Liver (tissue), 8 donors: ENCODE measurements at regions not wholly inside any gene's neighbourhood (a gene's known extent, or its start where the extent isn't known, plus 50 kb on each side); places are given as distances from the start of the nearest gene placed in this dataset.

Source experiments
- DNase-seq: peaks from one replicate; pipeline ENCODE4 v3.0.0-alpha.2; 2017; ENCODE audit warnings: low spot score
- H3K27ac ChIP-seq, 2 donors: one replicate each; pipeline ENCODE4 v1.7.0; 2013; ENCODE audit warnings: inconsistent platforms in 2 of 2, low read length in 2 of 2, control low read depth in 1 of 2, low read depth in 1 of 2, mild to moderate bottlenecking in 1 of 2
- H3K27me3 ChIP-seq, 4 donors: one replicate each; pipeline versions ENCODE4 v1.6.1 to v1.7.0; 2013; ENCODE audit warnings: low read length in 3 of 4, inconsistent platforms in 1 of 4, mild to moderate bottlenecking in 1 of 4, moderate library complexity in 1 of 4; ENCODE audit not compliant: control insufficient read depth in 4 of 4, insufficient read depth in 4 of 4
- H3K36me3 ChIP-seq, 4 donors: one replicate each; pipeline versions ENCODE4 v1.6.1 to v1.7.0; 2013; ENCODE audit warnings: low read length in 3 of 4, mild to moderate bottlenecking in 3 of 4, low read depth in 1 of 4, moderate library complexity in 1 of 4; ENCODE audit not compliant: control insufficient read depth in 4 of 4, insufficient read depth in 3 of 4
- H3K4me1 ChIP-seq, 4 donors: one replicate each; pipeline versions ENCODE4 v1.6.1 to v1.7.0; 2013; ENCODE audit warnings: low read length in 3 of 4, mild to moderate bottlenecking in 3 of 4, moderate library complexity in 1 of 4; ENCODE audit not compliant: control insufficient read depth in 4 of 4, insufficient read depth in 4 of 4
- H3K4me3 ChIP-seq, 3 donors: one replicate each; pipeline versions ENCODE4 v1.6.1 to v1.7.0; 2013; ENCODE audit warnings: low read length in 3 of 3, control low read depth in 1 of 3, low read depth in 1 of 3, mild to moderate bottlenecking in 1 of 3
- H3K9ac ChIP-seq, 2 donors: one replicate each; pipeline ENCODE4 v1.7.0; 2013; ENCODE audit warnings: low read length in 2 of 2, mild to moderate bottlenecking in 2 of 2, moderate library complexity in 2 of 2, control low read depth in 1 of 2, low read depth in 1 of 2
- H3K9me3 ChIP-seq, 4 donors: one replicate each; pipeline versions ENCODE4 v1.6.1 to v1.7.0; 2013; ENCODE audit warnings: low read length in 3 of 4; ENCODE audit not compliant: control insufficient read depth in 4 of 4
- CTCF ChIP-seq: fragments of 150-350 bp; IDR thresholded peaks from 2 replicates; pipeline ENCODE4 v1.5.1; 2017; ENCODE audit warnings: improper control_type of control experiment, low read depth, low read length; ENCODE audit not compliant: missing input control
- EGR1 ChIP-seq, 2 donors: IDR thresholded peaks; 2 replicates each; pipeline ENCODE4 v1.6.1; 2016 to 2018; ENCODE audit warnings: antibody characterized with exemption in 2 of 2, low read depth in 2 of 2
- FOXA1 ChIP-seq: IDR thresholded peaks from 2 replicates; pipeline ENCODE4 v1.6.1; 2016; ENCODE audit warnings: antibody characterized with exemption
- HNF4G ChIP-seq: IDR thresholded peaks from 2 replicates; pipeline ENCODE4 v1.6.1; 2016; ENCODE audit warnings: antibody characterized with exemption
- REST ChIP-seq: IDR thresholded peaks from 2 replicates; pipeline ENCODE4 v1.6.1; 2016; ENCODE audit warnings: antibody characterized with exemption, mild to moderate bottlenecking
- RXRA ChIP-seq, 2 donors: IDR thresholded peaks; 2 replicates each; pipeline ENCODE4 v1.6.1; 2017 to 2018; ENCODE audit warnings: antibody characterized with exemption in 2 of 2, mild to moderate bottlenecking in 1 of 2
- SP1 ChIP-seq: IDR thresholded peaks from 2 replicates; pipeline ENCODE4 v1.6.1; 2018; ENCODE audit warnings: antibody characterized with exemption, mild to moderate bottlenecking
- TAF1 ChIP-seq: conservative IDR thresholded peaks from 2 replicates; pipeline ENCODE4 v1.6.1; 2016; ENCODE audit warnings: antibody characterized with exemption, mild to moderate bottlenecking
- WGBS: extraction: QIAGEN DNeasy Blood & Tissue Kit; methylation state at CpG from one replicate; pipeline ENCODE4 v1.1.7; 2013; 5-methylcytosine and 5-hydroxymethylcytosine counted together
- TF ChIP-seq, protein P1 (sequence below): IDR thresholded peaks from 2 replicates; pipeline ENCODE4 v1.6.1; 2016; ENCODE audit warnings: antibody characterized with exemption
- donor health status: healthy.
- donor health status: healthy.
- donor health status: healthy.
- donor health status: healthy.
- donor health status: healthy.

- no peak overlapping the region for H3K4me3 ChIP-seq
- no peaks in the 10 kb centered on the region for H3K27me3 ChIP-seq
- no peaks in the 10 kb centered on the region for H3K36me3 ChIP-seq
- no peak overlapping the region for H3K27ac ChIP-seq
- no peaks in the 10 kb centered on the region for H3K4me1 ChIP-seq
- WGBS: 76% methylated on average over 7 of the region's 7 CpGs
- H3K9me3 ChIP-seq: no peaks in the 10 kb centered on the region
- DNase-seq: no peak
- TF ChIP-seq, protein P1, sequence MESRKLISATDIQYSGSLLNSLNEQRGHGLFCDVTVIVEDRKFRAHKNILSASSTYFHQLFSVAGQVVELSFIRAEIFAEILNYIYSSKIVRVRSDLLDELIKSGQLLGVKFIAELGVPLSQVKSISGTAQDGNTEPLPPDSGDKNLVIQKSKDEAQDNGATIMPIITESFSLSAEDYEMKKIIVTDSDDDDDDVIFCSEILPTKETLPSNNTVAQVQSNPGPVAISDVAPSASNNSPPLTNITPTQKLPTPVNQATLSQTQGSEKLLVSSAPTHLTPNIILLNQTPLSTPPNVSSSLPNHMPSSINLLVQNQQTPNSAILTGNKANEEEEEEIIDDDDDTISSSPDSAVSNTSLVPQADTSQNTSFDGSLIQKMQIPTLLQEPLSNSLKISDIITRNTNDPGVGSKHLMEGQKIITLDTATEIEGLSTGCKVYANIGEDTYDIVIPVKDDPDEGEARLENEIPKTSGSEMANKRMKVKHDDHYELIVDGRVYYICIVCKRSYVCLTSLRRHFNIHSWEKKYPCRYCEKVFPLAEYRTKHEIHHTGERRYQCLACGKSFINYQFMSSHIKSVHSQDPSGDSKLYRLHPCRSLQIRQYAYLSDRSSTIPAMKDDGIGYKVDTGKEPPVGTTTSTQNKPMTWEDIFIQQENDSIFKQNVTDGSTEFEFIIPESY: no peak
- TF ChIP-seq FOXA1: no peak
- TF ChIP-seq EGR1 (IDR thresholded peaks at IDR 0.05; ENCODE audit: low read depth in 2 of 2): no peak
- no peak for TF ChIP-seq SP1
- H3K9ac ChIP-seq: no peak overlapping the region
Observed at GRCh38 chr6:95856876-95857364, 158.9 kb upstream of the FUT9 start.

GRCh38 chr6:95865857-95866256 is 149.9 kb upstream of the FUT9 start:
- H3K9ac ChIP-seq: no peak overlapping the region
- H3K27me3 ChIP-seq: no peaks in the 10 kb centered on the region
- no peak overlapping the region for H3K4me3 ChIP-seq
- no peak for DNase-seq
- no peaks in the 10 kb centered on the region for H3K36me3 ChIP-seq
- no peaks in the 10 kb centered on the region for H3K4me1 ChIP-seq
- H3K27ac ChIP-seq: no peak overlapping the region
- TF ChIP-seq, protein P1: no peak
- TF ChIP-seq SP1: no peak
- no peak for TF ChIP-seq RXRA (IDR thresholded peaks at IDR 0.05)
- no peak for TF ChIP-seq TAF1
- no peak for TF ChIP-seq CTCF
- no peak for TF ChIP-seq HNF4G
- TF ChIP-seq REST: no peak
- no peaks in the 10 kb centered on the region for H3K9me3 ChIP-seq
